GM12878 (cell line): ENCODE measurements at regions not wholly inside any gene's neighbourhood (a gene's known extent, or its start where the extent isn't known, plus 50 kb on each side); places are given as distances from the start of the nearest gene placed in this dataset.

Experiments
- ATAC-seq: fragments of 200-7000 bp; cut with Tn5 transposase; 3 replicates; pipeline ENCODE4 v1.9.1; 2020; ENCODE audit warnings: mild to moderate bottlenecking, moderate library complexity
- BruUV-seq: library from RNA; stranded (reverse); fragments of 400-500 nt; replicated peaks from 2 replicates; lab custom pipeline; 2021; lab: Mats Ljungman, UMichigan
- CTCF ChIA-PET: fragments of 300-600 bp; sonication (Branson Sonifier 250); formaldehyde crosslinking; extraction: SDS; loops from one replicate; lab custom pipeline; 2021; ENCODE audit warnings: inconsistent platforms; lab: Yijun Ruan, JAX
- POLR2A ChIA-PET: fragments of 350-600 bp; formaldehyde crosslinking; extraction: SDS; loops from one replicate; lab custom pipeline; 2021; ENCODE audit warnings: inconsistent platforms; lab: Charles Lee
- RAD21 ChIA-PET: fragments of 300-600 bp; sonication (Branson Sonifier 250); formaldehyde crosslinking; loops from one replicate; lab custom pipeline; 2023; ENCODE audit warnings: antibody characterized with exemption; ENCODE audit not compliant: unreplicated experiment; lab: Charles Lee
- SMC1A ChIA-PET: fragments of 300-600 bp; sonication (Branson Sonifier 250); formaldehyde crosslinking; loops from one replicate; lab custom pipeline; 2023; ENCODE audit not compliant: unreplicated experiment, uncharacterized antibody; lab: Charles Lee
- DNase-seq: peaks from one replicate; pipeline ENCODE4 v3.0.0-alpha.2; 2011; ENCODE audit warnings: low read depth, low spot score
- FAIRE-seq: peaks from 3 replicates; lab custom pipeline; 2011; peaks lifted over from hg19 to GRCh38; lab: Jason Lieb, UNC
- H2AFZ ChIP-seq: 2 replicates; pipeline ENCODE4 v1.6.0; 2011; ENCODE audit warnings: low read depth, low read length, control low read depth; ENCODE audit not compliant: control insufficient read depth
- H3K27ac ChIP-seq: 2 replicates; pipeline ENCODE4 v1.5.1; 2011; ENCODE audit warnings: control low read depth; ENCODE audit not compliant: control insufficient read depth, insufficient read depth
- H3K27me3 ChIP-seq, 2 experiments: replicated peaks in 1 of 2; 2 replicates each; pipeline versions ENCODE4 v1.6.0 to v1.6.1; 2011; ENCODE audit warnings: low read length in 1 of 2; ENCODE audit not compliant: control insufficient read depth in 2 of 2, insufficient read depth in 2 of 2
- H3K36me3 ChIP-seq, 2 experiments: 2 replicates each; pipeline ENCODE4 v1.5.1; 2011; ENCODE audit warnings: low read length in 1 of 2; ENCODE audit not compliant: control insufficient read depth in 2 of 2, insufficient read depth in 2 of 2
- H3K4me1 ChIP-seq: 2 replicates; pipeline ENCODE4 v1.6.1; 2011; ENCODE audit warnings: mild to moderate bottlenecking, low read length, moderate library complexity, mixed read lengths; ENCODE audit not compliant: control insufficient read depth, insufficient read depth
- H3K4me2 ChIP-seq: 2 replicates; pipeline ENCODE4 v1.6.0; 2011; ENCODE audit warnings: control low read depth; ENCODE audit not compliant: control insufficient read depth, insufficient read depth
- H3K4me3 ChIP-seq: fragments of 200-600 bp; sonication (generic); 2 replicates; pipeline ENCODE4 v1.5.1; 2016
- H3K79me2 ChIP-seq: 2 replicates; pipeline ENCODE4 v1.6.0; 2011; ENCODE audit warnings: low read length; ENCODE audit not compliant: control insufficient read depth, insufficient read depth
- H3K9ac ChIP-seq: 2 replicates; pipeline ENCODE4 v1.8.0; 2011; ENCODE audit warnings: low read length, control low read depth, mixed read lengths; ENCODE audit not compliant: control insufficient read depth, insufficient read depth
- H3K9me3 ChIP-seq: replicated peaks from 3 replicates; pipeline ENCODE4 v1.5.1; 2011; ENCODE audit warnings: mild to moderate bottlenecking, low read length; ENCODE audit not compliant: control insufficient read depth, insufficient read depth
- H4K20me1 ChIP-seq: 2 replicates; pipeline ENCODE4 v1.6.0; 2011; ENCODE audit not compliant: control insufficient read depth, insufficient read depth
- BCLAF1 ChIP-seq: fragments of 450-650 bp; IDR thresholded peaks from 2 replicates; pipeline ENCODE4 v1.6.1; 2017; ENCODE audit warnings: antibody characterized with exemption, mild to moderate bottlenecking, moderate library complexity
- BMI1 ChIP-seq: fragments of 450-650 bp; IDR thresholded peaks from 2 replicates; pipeline ENCODE4 v1.6.1; 2016; ENCODE audit warnings: mild to moderate bottlenecking, moderate library complexity, borderline replicate concordance
- CHD4 ChIP-seq: fragments of 200-600 bp; sonication (generic); IDR thresholded peaks from 2 replicates; pipeline ENCODE4 v1.6.1; 2016; ENCODE audit warnings: mild to moderate bottlenecking
- CUX1 ChIP-seq: IDR thresholded peaks from 2 replicates; pipeline ENCODE4 v1.6.1; 2012; ENCODE audit warnings: improper control_type of control experiment, low read depth, low read length; ENCODE audit not compliant: insufficient replicate concordance
- FOXK2 ChIP-seq: fragments of 450-650 bp; IDR thresholded peaks from 2 replicates; pipeline ENCODE4 v1.6.1; 2017; ENCODE audit warnings: mild to moderate bottlenecking, moderate library complexity
- HCFC1 ChIP-seq: fragments of 150-350 bp; IDR thresholded peaks from 2 replicates; pipeline ENCODE4 v1.6.1; 2014; ENCODE audit warnings: low read length
- HDGF ChIP-seq: fragments of 450-650 bp; IDR thresholded peaks from 2 replicates; pipeline ENCODE4 v1.6.1; 2016; ENCODE audit warnings: antibody characterized with exemption
- IKZF1 ChIP-seq: fragments of 450-650 bp; conservative IDR thresholded peaks from 2 replicates; pipeline ENCODE4 v1.6.1; 2017; ENCODE audit warnings: antibody characterized with exemption, mild to moderate bottlenecking
- NBN ChIP-seq: fragments of 450-650 bp; IDR thresholded peaks from 2 replicates; pipeline ENCODE4 v1.6.1; 2016
- RAD21 ChIP-seq: IDR thresholded peaks from 2 replicates; pipeline ENCODE4 v1.6.1; 2011; ENCODE audit warnings: mild to moderate bottlenecking, low read depth, low read length, moderate library complexity; ENCODE audit not compliant: insufficient read depth
- SUZ12 ChIP-seq: fragments of 200-600 bp; sonication (generic); IDR thresholded peaks from one replicate; pipeline ENCODE4 v1.6.1; 2018; ENCODE audit warnings: antibody characterized with exemption, mild to moderate bottlenecking; ENCODE audit not compliant: unreplicated experiment
- TARDBP ChIP-seq: IDR thresholded peaks from 2 replicates; pipeline ENCODE4 v1.6.1; 2016; ENCODE audit warnings: borderline replicate concordance
- ZNF592 ChIP-seq: fragments of 450-650 bp; IDR thresholded peaks from 2 replicates; pipeline ENCODE4 v1.6.1; 2017; ENCODE audit warnings: mild to moderate bottlenecking, moderate library complexity
- in situ Hi-C: fragments of 300-500 bp; cut with MboI; formaldehyde crosslinking; loops from 9 replicates; pipeline ENCODE4 v1.14.3; 2018; ENCODE audit warnings: mixed read lengths
- intact Hi-C: fragments of 100-400 bp; cut with micrococcal nuclease; formaldehyde crosslinking; loops from one replicate; pipeline ENCODE4 v1.14.2; 2022; ENCODE audit not compliant: unreplicated experiment

GRCh38 chr2:149824136-149824535 lies 236.6 kb upstream of the MMADHC start:
- H4K20me1 ChIP-seq, result no peaks in the 10 kb centered on the region
- no peak overlapping the region for H2AFZ ChIP-seq
- H3K4me1 ChIP-seq, result no peaks in the 10 kb centered on the region
- intact Hi-C loops (no loop called here), in situ Hi-C loops (no loop called here)
- H3K4me2 ChIP-seq, result no peak overlapping the region
- POLR2A ChIA-PET, result no interaction called here
- BruUV-seq, result no TSS peak
- CTCF ChIA-PET, result no interaction called here
- TF ChIP-seq ZNF592, result no peak
- no peak for TF ChIP-seq RAD21
- TF ChIP-seq NBN, result no peak
- TF ChIP-seq CHD4, result no peak
- no peak for TF ChIP-seq CUX1
- no peak for TF ChIP-seq HCFC1
- TF ChIP-seq BMI1, result no peak
- TF ChIP-seq FOXK2, result no peak
- no peak for TF ChIP-seq BCLAF1
- no peak for TF ChIP-seq HDGF
- no peak for TF ChIP-seq IKZF1
- no peak for TF ChIP-seq SUZ12
- TF ChIP-seq TARDBP, result no peak
- H3K9me3 ChIP-seq, result no peaks in the 10 kb centered on the region
- H3K79me2 ChIP-seq, result no peaks in the 10 kb centered on the region
- no peak overlapping the region for H3K4me3 ChIP-seq
- H3K27ac ChIP-seq, result no peak overlapping the region
- RAD21 ChIA-PET, result no interaction called here
- SMC1A ChIA-PET, result no interaction called here
- no peak for ATAC-seq
- no peak overlapping the region for H3K9ac ChIP-seq
- no peaks in the 10 kb centered on the region for H3K27me3 ChIP-seq
- FAIRE-seq, result no peak
- DNase-seq, result no peak
- H3K36me3 ChIP-seq, result no peaks in the 10 kb centered on the region
